LNCaP clone FGC (cell line): ENCODE measurements at regions not wholly inside any gene's neighbourhood (a gene's known extent, or its start where the extent isn't known, plus 50 kb on each side); places are given as distances from the start of the nearest gene placed in this dataset.

ENCODE experiments used
- DNase-seq: peaks from one replicate; pipeline ENCODE4 v3.0.0-alpha.2; 2011; ENCODE audit warnings: low read depth
- H3K4me3 ChIP-seq: 2 replicates; pipeline ENCODE4 v1.5.1; 2011; ENCODE audit warnings: mild to moderate bottlenecking, low read depth, low read length, control low read depth
- CTCF ChIP-seq: IDR thresholded peaks from 2 replicates; pipeline ENCODE4 v1.5.1; 2012; ENCODE audit warnings: mild to moderate bottlenecking; ENCODE audit not compliant: control insufficient read depth, insufficient read depth; ENCODE audit errors: extremely low read depth

GRCh38 chr20:51160821-51161220, 137.9 kb upstream of the KCNG1 start:
- TF ChIP-seq CTCF = no peak
- no peak for DNase-seq
- H3K4me3 ChIP-seq = no peak overlapping the region

GRCh38 chr20:51159981-51160380, 137.1 kb upstream of the KCNG1 start:
- H3K4me3 ChIP-seq = no peak overlapping the region
- no peak for DNase-seq
- no peak for TF ChIP-seq CTCF

- no peak for TF ChIP-seq CTCF
- no peak for DNase-seq
These were observed 136.4 kb upstream of the KCNG1 start for GRCh38 chr20:51159303-51159702.

GRCh38 chr20:51158226-51158625, 135.3 kb upstream of the KCNG1 start:
- no peak for DNase-seq
- no peak overlapping the region for H3K4me3 ChIP-seq
- no peak for TF ChIP-seq CTCF

More at GRCh38 chr20:51159303-51159702, 136.4 kb upstream of the KCNG1 start:
- H3K4me3 ChIP-seq = no peak overlapping the region

GRCh38 chr20:51156041-51156982, 133.4 kb upstream of the KCNG1 start:
- no peak overlapping the region for H3K4me3 ChIP-seq
- DNase-seq = no peak
- no peak for TF ChIP-seq CTCF

- no peak for DNase-seq
- TF ChIP-seq CTCF = no peak
- H3K4me3 ChIP-seq = no peak overlapping the region
These were observed 132.1 kb upstream of the KCNG1 start for GRCh38 chr20:51154708-51155690.
